ENCODE measurements at regions not wholly inside any gene's neighbourhood (a gene's known extent, or its start where the extent isn't known, plus 50 kb on each side); places are given as distances from the start of the nearest gene placed in this dataset.
"Not testable (repeated sequence)": the region's sequence is repeated elsewhere in the genome, so short reads cannot be mapped to it uniquely, and the experiment has no call there.

DNA sequence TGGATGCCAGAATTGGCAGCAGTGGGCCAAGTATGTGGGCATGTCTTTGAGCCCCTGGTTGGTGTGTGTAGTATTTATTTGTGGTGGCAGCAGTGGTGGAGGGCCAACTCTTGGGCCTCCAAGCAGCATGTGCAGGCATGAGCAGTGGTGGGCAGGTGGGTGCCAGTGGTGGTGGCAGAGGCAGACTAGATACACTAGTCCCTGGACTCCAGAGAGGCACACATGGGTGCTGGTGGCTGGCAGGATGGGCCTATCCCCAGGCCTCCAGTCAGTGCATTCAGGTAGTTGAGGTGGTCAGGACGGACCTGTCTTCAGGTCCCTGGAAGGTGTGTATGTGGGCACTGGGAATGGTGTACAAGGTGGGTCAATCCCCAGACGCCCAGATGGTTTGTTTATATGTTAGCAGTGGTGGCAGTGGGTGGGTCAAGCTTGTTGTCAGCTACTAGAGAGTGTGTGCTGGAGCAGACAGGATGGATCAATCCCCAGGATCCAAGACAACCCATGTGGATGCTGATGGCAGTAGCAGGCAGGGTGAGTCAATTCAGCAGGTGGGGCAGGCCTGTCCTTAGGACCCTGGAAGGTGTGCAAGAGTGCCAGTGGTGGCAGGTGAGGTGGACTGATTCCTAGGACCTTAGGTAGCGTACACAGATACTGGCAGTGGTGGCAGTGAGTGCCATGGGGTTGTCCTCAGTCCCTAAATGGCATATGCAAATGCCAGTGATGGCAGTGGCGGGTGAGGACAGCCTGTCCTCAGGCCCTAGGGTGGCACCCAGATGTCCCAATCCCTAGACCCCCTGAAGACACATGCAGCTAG is 294.3 kb downstream of the RPS24 start:
- no peak for DNase-seq

DNA sequence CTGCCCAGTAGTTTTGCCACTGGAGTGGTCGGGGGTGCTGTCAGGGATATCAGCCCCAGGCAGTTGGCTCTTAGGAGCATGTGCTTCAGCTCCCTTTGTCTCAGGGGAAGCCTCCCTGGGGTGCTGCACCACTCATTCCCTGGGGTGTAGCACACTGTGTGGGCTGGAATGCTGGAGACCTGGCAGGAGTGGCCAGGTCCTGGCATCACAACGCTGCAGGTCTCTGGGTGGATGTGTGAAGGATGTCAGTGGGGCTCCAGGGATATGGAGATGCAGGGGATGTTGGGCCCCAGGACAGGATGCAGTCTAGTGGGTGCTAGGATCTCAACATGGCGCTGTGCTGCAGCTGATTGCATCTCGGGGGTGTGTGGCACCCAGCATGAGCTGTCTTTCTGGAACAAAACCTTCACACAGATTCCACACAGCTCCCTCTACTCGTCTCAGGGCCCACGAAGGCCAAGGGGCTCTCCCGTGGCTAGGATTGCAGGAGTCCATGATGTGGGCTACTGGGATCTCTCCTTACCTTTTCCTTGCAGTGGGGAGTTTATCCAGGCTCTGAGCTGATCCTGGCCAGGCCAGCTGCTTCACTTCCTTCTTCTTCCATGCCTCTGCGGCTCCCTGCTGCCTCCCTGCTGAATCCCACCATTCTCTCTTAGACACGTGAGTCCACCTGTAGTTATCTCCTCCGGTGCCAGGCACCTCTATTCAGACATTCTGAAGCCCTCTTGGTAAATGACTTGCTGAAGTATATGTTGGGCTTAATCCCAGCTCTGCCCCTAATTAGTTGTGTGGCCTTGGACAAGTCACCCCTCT is 295.1 kb downstream of the RPS24 start:
- DNase-seq: no peak

DNA sequence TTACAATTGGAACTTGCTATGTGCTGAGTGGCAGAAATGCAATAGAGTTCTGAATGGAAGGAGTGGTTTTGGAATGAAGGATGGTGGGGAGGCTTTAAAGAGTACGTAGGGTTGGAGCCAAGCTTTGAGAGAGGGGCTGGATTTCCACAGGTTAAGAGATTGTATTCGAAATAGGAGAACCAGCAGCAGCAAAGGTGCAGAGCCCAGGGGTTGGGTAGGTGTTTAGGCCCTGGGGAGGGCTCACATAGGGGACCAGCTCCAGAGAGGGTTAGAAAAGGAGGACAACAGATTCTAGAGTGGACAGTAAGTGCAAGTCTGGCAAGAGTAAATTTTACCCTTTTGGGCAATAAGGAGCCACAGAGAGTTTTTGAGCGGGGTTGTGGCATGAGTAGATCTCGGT is 297.2 kb downstream of the RPS24 start:
- no peak for DNase-seq

DNA sequence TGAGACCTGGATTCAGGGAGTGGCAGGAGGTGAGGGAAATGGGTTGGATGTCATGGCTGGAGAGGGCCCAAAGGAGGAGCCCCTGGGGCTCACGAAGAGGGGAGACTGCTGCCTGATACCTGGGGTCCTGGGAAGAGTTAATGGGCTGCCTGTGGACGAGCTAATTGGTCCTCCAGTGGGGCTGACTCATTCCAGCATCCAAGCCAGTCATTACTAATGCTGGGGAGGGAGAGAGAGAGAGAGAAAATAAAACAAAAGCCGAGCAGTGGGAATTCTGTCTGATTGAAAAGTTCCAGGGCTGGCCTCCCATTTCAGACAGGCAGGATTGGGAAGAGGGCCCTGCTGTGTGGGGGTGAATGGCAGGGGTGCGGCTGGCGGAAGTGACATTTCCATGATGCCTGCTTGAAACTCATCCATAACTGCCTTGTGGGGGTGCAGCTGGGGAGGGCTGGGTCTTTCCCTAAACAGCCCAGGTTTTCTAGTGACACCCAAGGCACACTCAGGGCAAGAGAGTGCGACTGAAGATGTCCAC is 297.8 kb downstream of the RPS24 start:
- DNase-seq: peak; percentile 52

DNA sequence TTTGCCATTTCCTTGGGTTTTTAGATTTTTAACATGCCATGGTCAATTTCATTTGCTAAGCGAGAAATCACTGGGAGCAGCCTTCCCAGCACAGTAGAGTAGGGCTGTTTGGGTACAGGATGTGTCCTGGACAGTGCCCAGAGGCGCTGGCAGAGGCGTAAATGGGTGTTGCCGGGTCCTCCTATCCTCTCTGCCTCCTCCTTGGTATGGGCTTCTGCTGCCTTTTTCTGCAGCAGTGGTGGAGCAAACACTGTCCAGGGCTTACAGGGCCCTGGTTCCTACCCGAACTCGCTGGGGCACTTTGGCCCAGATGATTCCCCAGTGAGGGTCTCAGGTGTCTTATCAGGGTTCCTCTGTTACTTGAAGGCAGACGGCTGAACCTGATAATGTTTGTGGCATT is 298.3 kb downstream of the RPS24 start:
- DNase-seq: no peak

DNA sequence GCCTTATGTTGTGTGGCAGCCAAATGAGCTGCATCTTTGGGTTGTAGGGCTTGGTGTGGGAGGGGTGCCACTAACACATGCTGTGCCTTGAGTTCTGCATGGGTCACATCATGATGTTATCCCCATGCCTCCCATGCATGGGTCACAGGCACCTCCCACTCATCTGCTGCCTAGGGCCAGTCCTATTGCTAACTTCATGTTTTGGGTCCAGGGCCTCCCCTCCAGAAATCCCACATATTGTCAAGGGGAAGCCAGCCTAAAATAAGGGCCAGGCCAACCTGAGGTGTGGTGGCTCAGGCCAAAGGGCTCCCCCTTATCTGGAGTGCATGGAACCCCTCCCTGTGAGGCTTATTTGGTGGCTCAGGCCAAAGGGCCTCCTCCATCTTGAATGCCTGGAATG is 299.0 kb downstream of the RPS24 start:
- no peak for DNase-seq

DNA sequence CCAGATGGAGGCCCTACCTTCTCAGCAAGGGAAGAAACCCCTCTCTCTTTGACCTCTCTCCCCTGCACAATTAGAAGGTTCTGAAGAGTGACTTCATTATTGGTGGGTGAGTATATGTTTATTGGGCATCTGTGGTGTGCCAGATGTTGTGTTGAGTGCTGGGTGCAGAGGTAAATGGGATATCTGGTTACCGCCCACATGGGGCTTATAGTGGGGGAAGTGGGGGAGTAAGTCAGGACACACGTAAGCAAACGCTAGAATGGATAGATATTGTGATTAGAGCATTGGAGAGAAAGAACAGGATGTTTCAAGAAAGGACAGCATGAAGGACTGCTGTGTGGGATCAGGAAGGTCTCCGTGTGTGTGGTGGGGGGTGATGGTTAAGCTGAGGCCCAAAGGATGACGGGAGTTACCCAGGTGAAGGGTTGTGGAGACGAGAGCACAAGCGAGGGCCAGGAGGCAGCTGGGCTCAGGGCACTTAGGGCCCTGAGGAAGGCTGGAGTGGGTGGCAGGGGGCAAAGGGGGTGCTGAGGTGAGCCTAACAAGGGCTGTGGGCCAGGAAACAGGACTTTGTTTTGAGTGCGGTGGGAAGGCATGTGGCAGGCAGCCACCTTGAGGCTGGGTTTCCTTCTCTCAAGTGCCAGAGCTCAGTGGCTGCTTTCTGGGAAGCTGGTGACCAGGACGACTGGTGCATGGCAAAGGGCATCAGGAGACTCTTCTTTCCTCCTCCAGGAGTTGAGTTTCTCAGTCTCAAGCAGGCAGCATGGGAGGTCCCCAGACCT is 299.9 kb downstream of the RPS24 start:
- DNase-seq: no peak

DNA sequence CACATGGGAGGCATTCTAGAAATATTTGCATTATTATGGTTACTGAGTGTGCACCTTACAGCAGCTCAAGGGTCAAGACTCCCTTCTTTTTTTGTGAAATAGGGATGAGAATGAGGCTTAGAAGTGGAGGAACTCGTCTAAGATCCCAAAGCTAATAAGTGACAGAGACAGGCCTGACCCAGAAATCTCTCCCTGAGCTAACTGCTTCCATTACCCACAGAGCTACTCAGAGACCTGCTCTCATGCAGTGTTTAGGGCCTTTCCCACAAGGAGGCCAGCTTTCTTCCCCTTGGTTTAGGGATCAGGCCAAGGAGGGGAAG is 301.7 kb downstream of the RPS24 start:
- DNase-seq: no peak

DNA sequence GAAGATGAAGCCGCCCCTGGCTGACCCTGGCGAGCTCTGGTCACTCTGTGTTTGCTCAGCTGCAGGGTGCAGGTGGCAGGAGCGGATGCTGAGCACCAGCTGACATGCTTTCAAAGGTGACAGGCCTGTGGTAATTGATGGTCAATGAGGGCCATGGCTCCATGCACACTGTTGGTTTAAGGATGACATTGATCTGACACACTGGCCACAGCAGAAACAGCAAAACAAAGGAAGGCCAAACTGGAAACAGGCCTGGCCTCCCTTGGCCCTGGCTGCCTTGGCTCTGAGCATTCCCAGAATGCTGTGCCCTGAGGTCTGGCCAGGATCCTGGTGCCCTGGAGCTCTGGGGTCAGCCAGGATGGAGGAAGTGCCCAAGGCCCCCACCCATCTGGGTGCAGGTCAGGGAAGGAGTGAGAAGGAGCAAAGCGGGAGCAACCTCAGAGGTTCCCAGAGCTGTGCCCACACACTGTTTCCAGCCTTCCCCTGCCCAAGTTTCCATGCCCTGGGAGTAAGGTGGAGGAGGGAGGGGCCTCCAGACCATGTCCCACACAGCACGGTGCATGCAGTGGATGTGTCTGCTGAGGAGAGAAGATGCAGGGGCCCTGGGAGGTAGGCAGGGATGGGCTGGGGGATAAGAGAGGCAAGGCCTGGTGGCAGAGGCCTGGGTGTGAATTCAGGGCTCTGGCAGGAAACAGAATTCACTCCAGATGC is 302.2 kb downstream of the RPS24 start:
- peak; percentile 6 for DNase-seq

DNA sequence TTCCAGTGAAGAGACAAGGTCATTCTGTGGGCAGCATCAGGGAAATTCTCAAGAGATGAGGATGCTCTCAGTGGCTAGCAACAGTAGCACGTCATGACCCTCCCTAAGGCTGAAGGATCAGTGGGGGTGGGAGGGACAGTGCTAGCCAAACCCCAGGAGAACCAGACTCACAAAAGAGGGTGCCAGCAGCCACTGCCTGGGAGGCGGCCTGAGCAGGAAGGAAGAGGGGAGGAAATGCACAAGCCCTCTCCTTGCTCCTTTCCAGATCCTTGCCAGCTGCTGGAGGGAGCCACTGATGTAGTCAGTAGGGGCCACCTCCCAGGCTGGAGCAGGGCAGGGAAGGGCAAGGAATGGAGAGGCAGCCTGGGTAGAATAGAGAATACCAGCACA is 302.7 kb downstream of the RPS24 start:
- DNase-seq: peak; percentile 85

DNA sequence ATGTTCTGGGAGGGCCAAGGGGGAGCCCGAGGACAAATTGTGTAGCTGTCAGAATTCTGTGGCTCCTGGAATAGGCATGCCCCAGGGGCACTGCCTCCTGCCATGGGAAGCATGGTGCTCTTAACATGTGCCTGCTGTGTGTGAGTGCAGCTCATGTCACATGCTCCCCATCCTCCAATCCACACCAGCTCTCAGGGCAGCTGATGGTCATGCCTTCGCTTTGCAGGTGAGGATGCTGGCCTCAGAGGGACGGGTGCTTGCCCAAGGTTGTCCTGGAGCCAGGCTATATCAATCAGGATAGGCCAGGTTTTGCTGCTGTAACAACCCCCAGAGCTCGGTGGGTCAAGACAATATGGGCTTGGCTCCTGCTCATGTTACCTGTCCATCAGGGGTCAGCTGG is 303.4 kb downstream of the RPS24 start:
- DNase-seq: no peak

DNA sequence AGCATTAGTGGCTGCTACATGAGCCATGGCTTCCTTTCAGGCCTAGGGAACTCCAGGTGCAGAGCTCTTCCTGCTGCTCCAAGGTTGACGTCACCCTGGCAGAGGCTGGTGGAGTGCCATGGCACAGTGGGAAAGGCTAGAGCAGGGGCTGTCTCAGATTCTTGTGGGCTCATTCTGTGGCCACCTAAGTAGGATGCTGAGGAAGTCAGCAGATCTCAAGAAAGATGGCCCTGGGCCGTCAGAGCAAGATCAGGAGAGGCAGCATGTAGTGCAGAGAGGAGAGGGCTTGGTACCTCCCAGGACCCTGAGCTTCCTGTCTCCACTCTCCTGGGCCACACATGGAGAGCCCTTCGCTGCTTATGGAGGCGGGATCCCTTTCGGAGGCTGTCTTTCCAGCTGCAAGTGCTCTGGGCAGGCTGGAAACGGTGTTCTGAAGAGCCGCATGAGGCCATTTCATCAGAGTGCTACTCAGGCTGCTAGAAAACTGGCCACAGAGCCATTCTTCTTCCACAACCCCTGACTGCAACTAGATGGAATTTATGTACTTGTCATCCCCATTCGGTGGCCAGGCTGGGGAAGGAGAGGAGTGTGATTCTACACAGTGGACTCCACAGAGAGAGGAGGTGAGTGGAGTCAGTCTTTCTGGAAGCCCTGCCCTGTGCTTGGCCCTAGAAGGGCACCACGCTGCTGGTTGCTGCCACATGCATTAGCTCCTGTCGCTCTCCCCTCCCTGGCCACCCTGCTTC is 304.2 kb downstream of the RPS24 start:
- DNase-seq: peak; percentile 28

DNA sequence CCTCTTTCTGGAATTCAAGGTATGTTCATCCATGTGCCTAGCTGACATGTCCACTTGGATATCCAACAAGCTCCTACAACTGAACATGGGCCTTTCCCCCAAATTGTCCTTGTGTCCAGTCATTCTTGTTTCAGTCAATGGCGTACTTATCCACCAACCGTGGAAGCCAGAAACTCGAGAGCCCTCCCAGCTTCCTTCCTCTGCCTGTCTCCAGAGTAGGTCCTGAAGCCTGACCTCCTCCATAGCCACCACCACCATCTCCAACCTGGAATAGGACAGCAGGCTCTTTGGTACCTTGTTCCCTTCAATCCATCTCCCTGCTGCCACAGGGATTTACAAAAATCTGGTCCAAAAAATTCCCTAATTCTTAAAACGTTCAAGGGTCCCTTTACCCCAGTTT is 305.1 kb downstream of the RPS24 start:
- DNase-seq: no peak

DNA sequence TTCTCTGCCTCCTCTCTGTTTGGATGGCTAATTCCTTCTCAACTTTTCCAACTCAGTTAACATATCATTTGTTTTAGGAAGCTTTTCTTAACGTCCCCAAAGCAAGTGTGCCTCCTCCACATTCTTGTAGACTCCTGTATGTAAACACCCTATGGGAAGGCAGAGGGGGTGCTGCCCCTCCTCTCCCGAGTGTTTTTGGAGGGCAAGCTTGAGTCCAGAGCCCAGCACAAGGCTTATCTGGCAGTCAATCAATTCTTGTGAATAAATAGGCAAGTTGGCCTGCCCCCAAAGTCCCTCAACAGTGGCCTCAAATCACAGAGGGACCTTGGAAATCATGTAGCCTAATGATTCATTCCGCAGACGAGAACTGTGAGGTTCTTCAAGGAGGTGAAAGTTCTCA is 305.6 kb downstream of the RPS24 start:
- no peak for DNase-seq

DNA sequence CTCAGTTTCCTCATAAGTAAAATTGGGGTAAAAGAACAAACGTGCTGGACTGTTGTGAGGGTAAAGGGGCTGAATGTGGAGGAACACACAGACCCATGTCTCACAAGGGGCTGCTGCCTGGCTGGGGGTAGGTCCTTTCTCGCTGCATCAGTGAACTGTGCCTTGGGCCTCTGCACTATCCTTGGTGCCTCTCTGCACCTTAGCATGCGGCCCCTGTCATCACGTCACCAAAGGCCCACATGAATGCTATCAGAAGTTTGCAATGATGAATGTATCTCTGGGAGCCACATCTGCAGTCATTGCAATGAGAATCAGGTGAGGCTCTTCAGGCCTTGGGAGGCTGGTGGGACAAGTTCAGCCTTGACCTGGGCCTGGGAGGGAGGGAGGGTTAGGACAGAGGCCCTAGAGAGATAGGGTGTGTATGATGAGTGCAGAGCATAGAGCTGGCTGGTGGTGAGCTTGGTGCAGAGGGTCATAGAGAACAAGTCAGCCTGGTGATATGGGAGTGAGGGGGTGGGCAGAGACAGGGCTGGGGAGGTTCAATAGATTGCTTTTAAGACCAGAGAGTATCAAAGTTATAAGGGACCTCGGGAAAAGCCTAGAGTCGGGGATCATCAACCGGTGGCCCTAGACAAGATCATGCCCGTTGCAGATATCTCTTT is 308.4 kb downstream of the RPS24 start:
- DNase-seq: no peak

DNA sequence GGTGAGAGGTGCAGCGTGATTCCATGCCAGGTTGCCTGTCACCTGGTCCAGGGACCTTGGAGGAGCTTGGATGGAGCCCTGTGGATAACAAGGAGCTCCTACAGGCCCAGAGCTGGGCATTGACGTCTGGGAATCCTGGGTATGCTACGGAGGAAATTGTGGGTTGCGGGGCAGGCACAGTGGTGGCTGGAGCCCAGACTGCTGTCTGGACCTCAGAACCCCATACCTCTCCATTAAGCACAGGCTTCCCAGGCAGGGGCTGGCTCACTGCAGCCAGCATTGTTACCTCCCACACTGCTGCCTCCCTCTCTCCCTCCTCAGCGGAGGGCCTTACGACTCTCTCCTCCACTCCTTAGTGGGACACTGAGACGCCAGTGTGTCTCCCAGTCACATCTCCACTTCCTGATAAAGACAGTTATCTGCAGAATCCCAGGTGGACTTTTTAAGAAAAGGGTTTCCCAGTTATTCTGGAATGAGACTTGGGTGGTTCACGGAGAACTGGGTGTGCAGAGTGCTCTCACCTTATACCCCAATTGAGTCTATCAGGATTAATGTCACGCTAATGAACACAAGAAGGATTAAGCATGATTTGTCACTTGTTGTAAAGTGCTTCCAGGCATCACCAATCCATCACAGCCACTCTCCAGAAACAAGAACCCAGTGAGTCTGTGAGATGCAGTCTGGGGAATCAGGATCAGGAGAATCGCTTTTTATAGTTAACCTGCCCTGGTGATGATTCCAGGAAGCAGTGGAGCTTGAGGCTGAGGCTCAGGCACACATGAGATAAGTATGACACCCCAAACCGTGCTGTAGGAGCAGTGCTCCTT is 309.4 kb downstream of the RPS24 start:
- no peak for DNase-seq

DNA sequence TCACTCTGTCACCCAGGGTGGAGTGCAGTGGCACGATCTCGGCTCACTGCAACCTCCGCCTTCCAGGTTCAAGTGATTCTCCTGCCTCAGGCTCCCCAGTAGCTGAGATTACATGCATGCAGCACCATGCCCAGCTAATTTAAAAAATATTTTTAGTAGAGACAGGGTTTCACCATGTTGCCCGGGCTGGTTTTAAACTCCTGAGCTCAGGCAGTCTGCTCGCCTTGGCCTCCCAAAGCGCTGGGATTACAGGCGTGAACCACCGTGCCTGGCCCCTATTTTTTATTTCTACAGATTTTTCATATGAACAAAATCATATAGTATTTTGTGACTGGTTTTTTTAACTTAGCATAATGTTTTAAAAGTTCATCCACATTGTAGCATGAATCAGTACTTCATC is 310.6 kb downstream of the RPS24 start:
- DNase-seq: not testable (repeated sequence)

DNA sequence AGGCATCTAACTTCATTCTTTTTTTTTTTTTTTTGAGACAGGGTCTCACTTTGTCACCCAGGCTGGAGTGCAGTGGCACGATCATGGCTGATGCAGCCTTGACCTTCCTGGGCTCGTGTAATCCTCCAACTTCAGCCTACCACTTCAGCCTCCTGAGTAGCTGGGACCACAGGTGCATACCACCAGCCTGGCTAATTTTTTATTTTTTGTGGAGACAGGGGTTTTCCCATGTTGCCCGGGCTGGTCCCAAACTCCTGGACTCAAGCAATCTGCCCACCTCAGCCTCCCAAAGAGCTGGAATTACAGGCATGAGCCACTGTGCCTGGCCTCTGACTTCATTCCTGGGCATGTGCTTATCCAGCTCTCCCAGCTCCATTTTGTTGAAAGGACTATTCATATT is 311.9 kb downstream of the RPS24 start:
- not testable (repeated sequence) for DNase-seq

DNA sequence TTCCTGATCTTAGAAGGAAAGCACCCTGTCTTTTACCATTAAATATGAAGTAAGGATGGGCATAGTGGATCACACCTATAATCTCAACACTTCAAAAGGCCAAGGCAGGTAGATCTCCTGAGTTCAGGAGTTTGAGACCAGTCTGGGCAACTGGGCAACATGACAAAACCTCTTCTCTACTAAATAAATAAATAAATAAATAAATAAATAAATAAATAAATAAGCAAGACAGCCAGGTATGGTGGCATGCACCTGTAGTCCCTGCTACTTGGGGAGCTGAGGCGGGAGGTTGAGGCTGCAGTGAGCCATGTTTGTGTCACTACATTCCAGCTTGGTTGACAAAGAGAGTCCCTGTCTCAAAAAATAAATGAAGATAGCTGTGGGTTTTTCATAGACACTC is 313.1 kb downstream of the RPS24 start:
- no peak for DNase-seq

DNA sequence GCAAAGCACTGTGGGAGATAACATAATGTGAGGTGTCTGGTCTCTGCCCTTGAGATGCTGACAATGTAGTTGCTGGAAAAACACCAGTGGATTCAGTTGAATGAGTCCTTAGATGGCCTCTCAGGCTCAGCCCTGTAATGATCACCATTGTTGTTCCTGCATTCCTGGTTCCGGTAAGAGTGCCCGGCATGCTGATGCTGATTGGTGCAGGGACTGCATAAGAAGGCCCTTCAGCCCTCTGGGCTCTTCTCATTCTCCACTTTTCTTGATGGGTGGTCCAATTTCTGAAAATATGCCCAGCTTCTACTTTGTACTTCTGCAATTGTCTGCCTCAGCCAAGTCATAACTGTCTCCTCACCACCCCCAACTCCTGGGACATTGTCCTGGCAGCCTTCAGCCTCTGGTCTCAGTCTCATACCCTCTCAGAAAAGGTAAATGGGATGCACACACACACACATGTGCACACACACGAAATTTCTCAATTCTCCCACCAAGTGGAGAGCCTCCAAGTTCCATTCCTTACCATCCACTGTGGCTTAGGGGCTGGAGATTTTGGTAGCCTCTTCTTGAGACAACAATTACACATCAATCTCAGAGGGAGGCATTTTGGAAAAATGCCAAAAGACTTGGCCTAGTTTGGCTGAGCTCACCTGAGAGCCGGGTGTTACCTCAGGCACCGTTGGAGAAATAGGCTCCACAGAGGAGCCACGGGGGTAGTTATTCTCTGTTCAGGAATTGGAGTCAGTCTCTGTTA is 314.9 kb downstream of the RPS24 start:
- no peak for DNase-seq
